ENCODE measurements at regions not wholly inside any gene's neighbourhood (a gene's known extent, or its start where the extent isn't known, plus 50 kb on each side); places are given as distances from the start of the nearest gene placed in this dataset.

DNA sequence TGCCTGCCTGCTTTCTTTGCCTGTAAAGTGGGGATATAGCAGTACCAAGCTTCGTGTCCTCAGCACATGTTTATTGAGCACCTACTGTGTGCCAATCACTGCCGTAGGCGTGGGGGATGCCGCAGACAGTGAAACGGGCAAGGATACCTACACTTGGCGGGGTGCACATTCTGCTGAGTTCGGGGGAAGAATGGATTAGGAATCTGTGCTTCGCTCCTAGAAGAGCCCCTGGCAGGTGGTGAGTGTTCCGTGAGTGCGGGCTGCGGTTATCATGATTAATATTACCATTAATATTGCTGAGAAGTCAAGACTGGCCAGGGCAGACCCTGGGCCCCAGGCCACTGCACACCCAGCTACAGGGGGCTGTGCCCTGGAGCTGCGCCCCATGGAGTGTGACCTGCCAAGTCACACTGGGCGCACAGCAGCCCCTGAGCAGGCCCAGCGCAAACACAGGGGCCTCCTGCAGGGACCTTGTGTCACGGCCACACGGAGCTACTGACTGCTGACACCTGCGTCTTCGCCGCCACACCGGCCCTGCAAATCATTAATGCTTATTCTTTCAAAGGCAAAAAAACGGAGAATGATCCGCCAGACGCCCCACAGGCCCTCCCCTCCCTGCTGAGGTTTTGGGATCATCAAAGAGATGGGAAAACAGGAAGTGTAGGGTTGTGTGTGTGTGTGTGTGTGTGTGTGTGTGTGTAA lies 213.4 kb upstream of the GSE1 start:
- TF ChIP-seq, protein P1, sequence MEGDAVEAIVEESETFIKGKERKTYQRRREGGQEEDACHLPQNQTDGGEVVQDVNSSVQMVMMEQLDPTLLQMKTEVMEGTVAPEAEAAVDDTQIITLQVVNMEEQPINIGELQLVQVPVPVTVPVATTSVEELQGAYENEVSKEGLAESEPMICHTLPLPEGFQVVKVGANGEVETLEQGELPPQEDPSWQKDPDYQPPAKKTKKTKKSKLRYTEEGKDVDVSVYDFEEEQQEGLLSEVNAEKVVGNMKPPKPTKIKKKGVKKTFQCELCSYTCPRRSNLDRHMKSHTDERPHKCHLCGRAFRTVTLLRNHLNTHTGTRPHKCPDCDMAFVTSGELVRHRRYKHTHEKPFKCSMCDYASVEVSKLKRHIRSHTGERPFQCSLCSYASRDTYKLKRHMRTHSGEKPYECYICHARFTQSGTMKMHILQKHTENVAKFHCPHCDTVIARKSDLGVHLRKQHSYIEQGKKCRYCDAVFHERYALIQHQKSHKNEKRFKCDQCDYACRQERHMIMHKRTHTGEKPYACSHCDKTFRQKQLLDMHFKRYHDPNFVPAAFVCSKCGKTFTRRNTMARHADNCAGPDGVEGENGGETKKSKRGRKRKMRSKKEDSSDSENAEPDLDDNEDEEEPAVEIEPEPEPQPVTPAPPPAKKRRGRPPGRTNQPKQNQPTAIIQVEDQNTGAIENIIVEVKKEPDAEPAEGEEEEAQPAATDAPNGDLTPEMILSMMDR (IDR thresholded peaks at IDR 0.05; ENCODE audit: low read depth, low read length, poor library complexity, severe bottlenecking) = no peak
- no peak for TF ChIP-seq EZH2phosphoT487 (IDR thresholded peaks at IDR 0.05; ENCODE audit: borderline replicate concordance, low read length)
